PC-9 (cell line): ENCODE measurements at regions not wholly inside any gene's neighbourhood (a gene's known extent, or its start where the extent isn't known, plus 50 kb on each side); places are given as distances from the start of the nearest gene placed in this dataset.

Experiments
- BruUV-seq: library from RNA; stranded (reverse); fragments of 400-500 nt; replicated peaks from 2 replicates; lab custom pipeline; 2021; lab: Mats Ljungman, UMichigan
- CTCF ChIA-PET: fragments of 300-600 bp; sonication (Branson Sonifier 250); formaldehyde crosslinking; loops from one replicate; lab custom pipeline; 2022; ENCODE audit warnings: antibody characterized with exemption; lab: Charles Lee
- POLR2A ChIA-PET: fragments of 300-600 bp; sonication (Branson Sonifier 250); formaldehyde crosslinking; loops from one replicate; lab custom pipeline; 2022; ENCODE audit warnings: antibody characterized with exemption; ENCODE audit not compliant: unreplicated experiment; lab: Charles Lee
- DNase-seq, 2 experiments: peaks; one replicate each; pipeline versions ENCODE4 v3.0.0 to v3.0.0-alpha.2; 2015 to 2022; ENCODE audit warnings: mixed read lengths in 1 of 2
- H2AFZ ChIP-seq: fragments of 200-600 bp; sonication (generic); 2 replicates; pipeline ENCODE4 v1.8.1; 2017; ENCODE audit warnings: antibody characterized with exemption
- H3F3A ChIP-seq: fragments of 200-600 bp; sonication (generic); 2 replicates; pipeline ENCODE4 v1.8.1; 2017; ENCODE audit warnings: antibody characterized with exemption, mild to moderate bottlenecking, low read depth; ENCODE audit not compliant: insufficient read depth
- H3K27ac ChIP-seq: fragments of 200-600 bp; sonication (generic); 2 replicates; pipeline ENCODE4 v1.6.1; 2016; ENCODE audit warnings: mixed run types
- H3K27me3 ChIP-seq: fragments of 200-600 bp; sonication (generic); 2 replicates; pipeline ENCODE4 v1.6.1; 2016; ENCODE audit warnings: low read depth, mixed run types; ENCODE audit not compliant: insufficient read depth
- H3K36me3 ChIP-seq: fragments of 200-600 bp; sonication (generic); 2 replicates; pipeline ENCODE4 v1.6.1; 2016; ENCODE audit warnings: low read depth, mixed run types
- H3K4me1 ChIP-seq: fragments of 200-600 bp; sonication (generic); replicated peaks from 2 replicates; pipeline ENCODE4 v1.6.1; 2016; ENCODE audit warnings: mixed run types; ENCODE audit not compliant: insufficient read depth
- H3K4me2 ChIP-seq: fragments of 200-600 bp; sonication (generic); 2 replicates; pipeline ENCODE4 v1.6.1; 2017; ENCODE audit warnings: mixed run types
- H3K4me3 ChIP-seq: fragments of 200-600 bp; sonication (generic); 2 replicates; pipeline ENCODE4 v1.6.1; 2016; ENCODE audit warnings: mixed run types
- H3K79me2 ChIP-seq: fragments of 200-600 bp; sonication (generic); 2 replicates; pipeline ENCODE4 v1.6.1; 2017; ENCODE audit warnings: low read depth, mixed run types
- H3K9me2 ChIP-seq: fragments of 200-600 bp; sonication (generic); 2 replicates; pipeline ENCODE4 v1.8.1; 2017; ENCODE audit warnings: mild to moderate bottlenecking; ENCODE audit not compliant: insufficient read depth
- H3K9me3 ChIP-seq: fragments of 200-600 bp; sonication (generic); 2 replicates; pipeline ENCODE4 v1.8.1; 2016; ENCODE audit warnings: low read depth; ENCODE audit not compliant: insufficient read depth
- H4K20me1 ChIP-seq: fragments of 200-600 bp; sonication (generic); 2 replicates; pipeline ENCODE4 v1.8.1; 2017; ENCODE audit not compliant: insufficient read depth
- EZH2 ChIP-seq: fragments of 200-600 bp; sonication (generic); IDR thresholded peaks from 2 replicates; pipeline ENCODE4 v1.8.0; 2017; ENCODE audit warnings: antibody characterized with exemption, low read depth
- intact Hi-C: fragments of 100-400 bp; cut with micrococcal nuclease; formaldehyde crosslinking; loops from one replicate; pipeline ENCODE4 v1.10.0; 2022; ENCODE audit not compliant: unreplicated experiment
- TF ChIP-seq, protein P1 (sequence below): fragments of 200-600 bp; sonication (generic); conservative IDR thresholded peaks from 2 replicates; pipeline ENCODE4 v1.6.1; 2017; ENCODE audit warnings: mixed run types, antibody characterized with exemption, mild to moderate bottlenecking, moderate library complexity

- Histone ChIP-seq H2AFZ (peak overlapping the region; percentile 48; the same call in 1 of the 2 replicates), H4K20me1 (no peaks in the 10 kb centered on the region), H3K4me2 (no peak overlapping the region), H3K9me3 (no peaks in the 10 kb centered on the region), H3K36me3 (no peaks in the 10 kb centered on the region), H3K9me2 (no peaks in the 10 kb centered on the region), H3K4me3 (no peak overlapping the region), H3K4me1 (no peaks in the 10 kb centered on the region), H3K27me3 (no peaks in the 10 kb centered on the region), H3K79me2 (no peaks in the 10 kb centered on the region), H3F3A (no peaks in the 10 kb centered on the region), H3K27ac (no peak overlapping the region)
- ChIA-PET CTCF (no interaction called here), POLR2A (no interaction called here)
- no peak for DNase-seq
- intact Hi-C loops: no loop called here
- TF ChIP-seq, protein P1, sequence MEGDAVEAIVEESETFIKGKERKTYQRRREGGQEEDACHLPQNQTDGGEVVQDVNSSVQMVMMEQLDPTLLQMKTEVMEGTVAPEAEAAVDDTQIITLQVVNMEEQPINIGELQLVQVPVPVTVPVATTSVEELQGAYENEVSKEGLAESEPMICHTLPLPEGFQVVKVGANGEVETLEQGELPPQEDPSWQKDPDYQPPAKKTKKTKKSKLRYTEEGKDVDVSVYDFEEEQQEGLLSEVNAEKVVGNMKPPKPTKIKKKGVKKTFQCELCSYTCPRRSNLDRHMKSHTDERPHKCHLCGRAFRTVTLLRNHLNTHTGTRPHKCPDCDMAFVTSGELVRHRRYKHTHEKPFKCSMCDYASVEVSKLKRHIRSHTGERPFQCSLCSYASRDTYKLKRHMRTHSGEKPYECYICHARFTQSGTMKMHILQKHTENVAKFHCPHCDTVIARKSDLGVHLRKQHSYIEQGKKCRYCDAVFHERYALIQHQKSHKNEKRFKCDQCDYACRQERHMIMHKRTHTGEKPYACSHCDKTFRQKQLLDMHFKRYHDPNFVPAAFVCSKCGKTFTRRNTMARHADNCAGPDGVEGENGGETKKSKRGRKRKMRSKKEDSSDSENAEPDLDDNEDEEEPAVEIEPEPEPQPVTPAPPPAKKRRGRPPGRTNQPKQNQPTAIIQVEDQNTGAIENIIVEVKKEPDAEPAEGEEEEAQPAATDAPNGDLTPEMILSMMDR: no peak
- no peak for TF ChIP-seq EZH2
- BruUV-seq: no TSS peak
These were observed 665.1 kb upstream of the BRINP3 start for GRCh38 chr1:191142748-191143147.

DNA sequence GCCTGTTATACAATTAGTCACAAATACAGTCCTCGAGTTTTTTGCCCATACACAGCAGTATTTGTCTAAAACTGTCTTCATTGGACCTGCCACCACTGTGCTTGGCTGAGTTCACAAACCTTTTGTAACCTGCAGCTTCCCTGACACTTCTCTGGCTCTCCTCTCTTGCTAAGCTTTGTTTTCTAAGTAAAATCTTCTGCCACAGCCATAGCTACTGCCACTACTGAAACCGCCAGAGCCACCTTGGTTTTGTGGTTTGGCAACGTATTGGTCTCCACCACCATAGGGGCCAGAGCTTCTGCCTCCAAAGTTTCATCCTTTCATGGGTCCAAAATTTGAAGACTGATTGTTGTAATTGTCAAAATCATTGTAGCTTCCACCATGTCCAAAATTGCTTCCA, 668.2 kb upstream of the BRINP3 start:
- Histone ChIP-seq H4K20me1 (no peaks in the 10 kb centered on the region), H3K9me3 (no peaks in the 10 kb centered on the region; the same call in 1 of the 2 replicates), H3K36me3 (no peaks in the 10 kb centered on the region), H3K4me1 (no peaks in the 10 kb centered on the region), H3K4me2 (no peak overlapping the region), H3K27ac (no peak overlapping the region), H2AFZ (no peak overlapping the region), H3K9me2 (no peaks in the 10 kb centered on the region), H3K79me2 (no peaks in the 10 kb centered on the region), H3F3A (no peaks in the 10 kb centered on the region), H3K27me3 (no peaks in the 10 kb centered on the region), H3K4me3 (no peak overlapping the region)
- DNase-seq: no peak
- ChIA-PET CTCF (no interaction called here), POLR2A (no interaction called here)
- BruUV-seq: no TSS peak
- TF ChIP-seq, protein P1: no peak
- no peak for TF ChIP-seq EZH2
- intact Hi-C loops: no loop called here

- H3K36me3 ChIP-seq: no peaks in the 10 kb centered on the region
- no peak overlapping the region for H3K4me2 ChIP-seq
- no peaks in the 10 kb centered on the region for H4K20me1 ChIP-seq
- H3K9me3 ChIP-seq: no peaks in the 10 kb centered on the region; the same call in 1 of the 2 replicates
- no peaks in the 10 kb centered on the region for H3K4me1 ChIP-seq
- H3K79me2 ChIP-seq: no peaks in the 10 kb centered on the region
- H3F3A ChIP-seq: no peaks in the 10 kb centered on the region
- ChIA-PET CTCF (no interaction called here), POLR2A (no interaction called here)
- peaks cover 5% of the 10 kb centered on the region; the same call in 1 of the 2 replicates for H3K9me2 ChIP-seq
- no peak overlapping the region for H3K27ac ChIP-seq
- no peak overlapping the region for H2AFZ ChIP-seq
- BruUV-seq: no TSS peak
- no peak overlapping the region for H3K4me3 ChIP-seq
- TF ChIP-seq, protein P1: no peak
- H3K27me3 ChIP-seq: no peaks in the 10 kb centered on the region
- intact Hi-C loops: no loop called here
- DNase-seq: no peak
These were observed 673.7 kb upstream of the BRINP3 start for GRCh38 chr1:191151321-191151807.
